ENCODE measurements at regions not wholly inside any gene's neighbourhood (a gene's known extent, or its start where the extent isn't known, plus 50 kb on each side); places are given as distances from the start of the nearest gene placed in this dataset.
A peak's percentile ranks its signal among the peaks of the same experiment; 100 is the strongest.

DNA sequence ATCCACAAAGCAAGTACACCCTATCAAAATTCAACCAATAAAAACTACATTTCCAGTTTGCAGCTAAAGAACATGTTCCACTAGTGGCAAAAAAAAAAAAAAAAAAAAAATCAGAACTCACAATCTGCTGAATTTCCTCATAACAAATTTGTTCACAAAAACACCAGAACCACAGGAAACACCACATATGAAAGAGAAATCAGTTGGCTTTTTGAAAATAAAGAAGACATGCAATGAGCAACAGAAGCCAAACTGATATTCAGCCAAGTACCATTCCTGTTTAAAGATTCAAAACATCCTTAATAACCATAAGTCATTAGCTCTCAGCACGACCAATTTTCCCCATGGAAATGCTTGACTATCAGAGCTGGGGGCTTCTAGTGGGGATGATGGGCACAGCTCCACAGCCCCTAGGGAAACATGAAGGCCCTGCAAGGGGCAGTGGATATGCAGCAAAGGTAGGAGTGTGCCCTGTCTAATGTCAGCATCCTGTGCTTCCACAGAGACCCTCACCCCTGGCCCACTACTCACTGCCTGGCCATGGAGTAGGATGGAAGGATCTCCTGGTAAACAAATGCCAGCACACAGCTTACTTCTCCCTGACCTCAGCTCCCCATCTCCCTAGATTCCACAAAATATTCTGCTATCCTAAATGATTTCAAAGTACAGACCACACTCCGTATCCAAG is 74.0 kb upstream of the DOCK9 start:
- no peak for DNase-seq (ENCODE audit: extremely low read depth in 1 of 11, low read depth in 9 of 11, low spot score in 4 of 11)

DNA sequence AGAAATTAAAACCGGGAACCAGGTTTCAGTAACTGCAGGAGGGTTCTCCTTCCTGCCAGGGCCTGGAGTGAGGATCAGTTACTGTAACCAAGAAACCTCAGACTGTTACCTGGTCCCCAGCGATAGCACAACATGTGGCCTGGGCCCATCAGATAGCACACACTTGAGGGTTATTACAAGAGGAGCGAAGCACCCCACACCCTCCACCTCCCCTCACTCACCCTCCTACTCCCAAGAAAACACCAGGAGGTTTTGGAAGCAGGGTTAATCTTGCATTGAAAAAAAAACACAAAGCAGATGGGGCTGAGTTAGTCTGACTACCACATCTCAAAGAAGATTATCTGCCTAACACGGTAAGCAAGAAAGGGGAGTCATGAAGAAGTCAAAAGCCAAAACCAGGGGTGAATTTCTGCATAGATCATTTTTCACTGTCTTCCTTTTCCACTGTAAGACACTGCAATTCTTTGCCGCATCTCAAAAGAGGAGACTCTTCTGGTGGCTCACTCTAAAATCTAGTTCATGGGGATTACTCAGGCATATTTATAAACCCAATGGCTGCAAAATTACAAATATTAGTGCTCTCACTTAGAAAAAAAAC is 75.9 kb upstream of the DOCK9 start:
- DNase-seq (ENCODE audit: extremely low read depth in 1 of 11, low read depth in 9 of 11, low spot score in 4 of 11), result peak in 1 of 11 donors; percentile 35

DNA sequence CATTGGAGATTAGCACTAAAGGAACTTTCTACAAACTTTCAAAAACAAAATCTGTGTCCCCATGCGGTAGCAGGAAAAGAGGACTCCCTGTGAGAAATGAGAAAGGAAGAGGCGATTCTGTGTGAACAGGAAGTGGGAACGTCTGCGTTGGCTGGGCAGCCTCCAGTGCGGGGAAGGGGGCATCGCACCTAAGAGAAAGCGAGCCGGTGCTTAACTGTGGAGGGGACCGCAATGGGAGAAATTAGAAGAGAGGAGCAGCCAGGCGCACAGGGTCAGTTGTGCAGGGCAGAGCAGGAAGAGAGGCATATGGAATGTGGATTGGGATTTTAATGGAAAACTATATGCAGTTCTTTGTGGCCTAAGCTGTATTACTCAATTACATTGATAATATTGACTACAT is 77.4 kb upstream of the DOCK9 start:
- DNase-seq (ENCODE audit: extremely low read depth in 1 of 11, low read depth in 9 of 11, low spot score in 4 of 11), result no peak

GRCh38 chr13:99055735-99056134 is 77.9 kb upstream of the DOCK9 start:
- DNase-seq (ENCODE audit: extremely low read depth in 1 of 11, low read depth in 9 of 11, low spot score in 4 of 11), result no peak

DNA sequence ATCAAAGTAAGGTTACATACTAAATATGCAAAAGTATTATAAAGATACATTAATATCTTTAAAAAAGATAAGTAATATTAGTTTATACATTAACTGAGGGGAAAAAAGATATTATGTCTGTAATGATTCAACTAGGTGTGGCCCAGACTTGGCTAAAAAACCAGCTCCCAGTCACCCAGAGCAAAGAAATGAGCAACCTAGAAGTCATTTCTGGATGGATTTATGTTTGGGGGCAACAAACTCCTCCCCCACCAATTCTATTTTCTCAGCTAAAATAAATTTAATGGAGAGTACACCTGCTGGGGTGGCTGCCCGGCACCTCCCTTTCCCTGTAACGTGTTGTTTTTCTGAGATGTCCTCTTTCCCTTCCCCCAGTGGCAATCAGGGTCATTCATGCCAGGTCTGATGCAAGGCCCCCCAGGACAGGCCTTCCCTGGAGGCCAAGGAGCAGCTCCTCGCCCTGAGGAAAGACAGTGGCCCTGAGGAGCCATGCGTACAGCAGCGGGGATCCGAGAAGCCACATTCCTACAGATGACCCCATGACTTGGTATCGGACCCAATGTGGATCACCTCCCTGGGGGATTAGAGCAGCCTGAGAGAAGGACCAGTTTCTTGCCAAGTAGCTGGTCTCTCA is 78.6 kb upstream of the DOCK9 start:
- DNase-seq (ENCODE audit: extremely low read depth in 1 of 11, low read depth in 9 of 11, low spot score in 4 of 11), result no peak

GRCh38 chr13:99057310-99057975 is 79.6 kb upstream of the DOCK9 start:
- no peak for DNase-seq (ENCODE audit: extremely low read depth in 1 of 11, low read depth in 9 of 11, low spot score in 4 of 11)

DNA sequence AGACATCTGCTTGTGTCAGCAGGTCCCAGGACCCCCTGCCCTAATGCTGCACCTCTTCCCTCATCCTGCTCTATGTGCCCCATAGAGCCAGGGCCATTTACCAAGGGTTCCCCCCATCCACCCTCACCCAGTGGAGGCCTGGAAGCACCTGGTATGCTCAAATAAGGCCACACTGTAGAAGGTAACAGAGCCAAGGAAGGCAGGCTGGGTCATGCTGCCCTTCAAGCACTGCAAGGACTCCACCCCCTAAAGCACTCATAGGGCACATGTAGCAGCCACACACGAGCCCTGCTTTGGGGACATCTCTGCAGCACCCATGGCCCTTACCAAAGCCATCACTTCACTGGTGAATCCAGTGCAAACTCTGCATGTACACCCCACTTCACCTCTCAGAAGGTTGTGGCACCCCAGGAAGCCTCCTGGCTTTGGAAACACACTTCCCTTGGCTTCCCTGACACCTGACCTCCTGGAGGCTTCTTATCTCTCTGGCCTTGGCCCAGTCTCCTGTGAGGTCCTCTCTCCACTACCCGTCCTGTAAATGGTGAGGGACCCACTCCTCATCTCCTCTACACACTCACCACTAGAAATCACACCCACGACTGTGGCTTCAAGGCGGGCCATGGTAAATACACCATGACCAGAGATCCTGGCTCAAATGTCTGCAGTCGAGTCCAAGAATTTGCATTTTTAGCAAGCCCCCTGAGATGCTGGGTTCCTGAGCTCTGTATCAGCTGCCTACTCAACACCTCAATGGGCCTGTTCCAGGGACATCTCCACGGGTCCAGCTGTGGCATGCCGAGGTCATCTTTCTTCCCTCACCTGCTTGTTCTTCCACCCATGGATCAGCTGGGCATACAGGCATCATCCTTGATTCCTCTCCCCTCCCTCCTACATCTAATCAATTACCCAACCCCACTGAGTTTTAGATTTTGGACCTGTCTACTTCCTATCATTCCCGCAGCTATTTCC is 80.9 kb upstream of the DOCK9 start:
- DNase-seq (ENCODE audit: extremely low read depth in 1 of 11, low read depth in 9 of 11, low spot score in 4 of 11), result no peak

DNA sequence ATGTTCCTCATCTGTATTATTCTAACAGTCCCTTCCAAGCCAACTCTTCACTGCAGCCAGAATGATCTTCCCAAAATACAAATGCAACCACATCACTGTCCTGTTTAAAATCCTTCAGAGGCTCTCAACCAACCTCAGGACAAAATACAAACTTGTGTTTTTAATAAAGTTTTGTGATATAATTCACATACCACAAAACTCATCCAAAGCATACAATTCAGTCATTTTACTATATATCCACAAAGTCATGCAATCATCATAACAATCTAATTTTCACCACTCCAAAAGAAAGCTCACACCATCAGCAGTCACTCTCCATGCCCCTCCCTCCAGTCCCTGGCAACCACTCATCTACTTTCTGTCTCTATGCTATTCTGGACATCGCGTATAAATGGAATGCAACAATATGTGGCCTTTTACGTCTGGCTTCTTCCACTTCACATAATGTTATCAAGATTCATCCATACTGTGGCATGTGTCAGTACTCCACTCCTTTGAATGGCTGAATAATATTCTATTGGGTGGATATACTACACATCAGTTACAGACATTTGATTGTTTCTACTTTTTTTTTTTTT is 81.7 kb upstream of the DOCK9 start:
- DNase-seq (ENCODE audit: extremely low read depth in 1 of 11, low read depth in 9 of 11, low spot score in 4 of 11), result no peak

GRCh38 chr13:99061411-99061810 is 83.5 kb upstream of the DOCK9 start:
- DNase-seq (ENCODE audit: extremely low read depth in 1 of 11, low read depth in 9 of 11, low spot score in 4 of 11), result no peak

- peak in 4 of 11 donors; percentile 58 to 73 (median 64) for DNase-seq (ENCODE audit: extremely low read depth in 1 of 11, low read depth in 9 of 11, low spot score in 4 of 11)
Observed at GRCh38 chr13:99062593-99062992, 84.7 kb upstream of the DOCK9 start.

- DNase-seq (ENCODE audit: extremely low read depth in 1 of 11, low read depth in 9 of 11, low spot score in 4 of 11), result no peak
Observed at GRCh38 chr13:99063178-99063577, 85.3 kb upstream of the DOCK9 start.

GRCh38 chr13:99063952-99064351 is 86.1 kb upstream of the DOCK9 start:
- no peak for DNase-seq (ENCODE audit: extremely low read depth in 1 of 11, low read depth in 9 of 11, low spot score in 4 of 11)

DNA sequence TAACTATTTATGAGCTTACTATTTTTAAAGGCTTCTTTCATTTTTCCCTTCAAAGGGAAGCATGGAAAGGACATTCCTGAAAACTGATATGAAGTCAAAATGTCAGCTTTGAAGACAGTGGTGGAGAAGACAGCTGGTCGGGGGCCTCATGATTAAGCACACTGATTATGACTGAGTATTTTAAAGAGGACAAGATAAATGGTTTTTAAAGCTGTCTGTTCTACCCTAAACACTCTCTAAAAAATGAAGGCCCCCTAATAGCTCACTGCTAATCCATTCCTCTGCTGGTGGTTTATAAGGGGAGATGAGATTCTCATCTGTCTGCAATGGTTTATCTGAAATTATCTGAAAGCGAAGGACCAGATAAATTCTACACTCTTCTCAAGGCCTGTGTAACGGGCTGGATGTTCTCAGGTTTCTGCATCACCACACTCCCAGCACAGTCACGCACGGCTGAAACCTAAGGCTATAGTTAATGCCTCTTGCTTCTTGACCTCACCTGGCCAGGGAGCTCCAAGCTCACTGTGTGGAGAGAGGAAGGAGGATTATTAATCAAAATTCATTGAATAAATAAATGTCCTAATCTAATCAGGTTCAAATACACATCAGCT is 86.9 kb upstream of the DOCK9 start:
- no peak for DNase-seq (ENCODE audit: extremely low read depth in 1 of 11, low read depth in 9 of 11, low spot score in 4 of 11)

DNA sequence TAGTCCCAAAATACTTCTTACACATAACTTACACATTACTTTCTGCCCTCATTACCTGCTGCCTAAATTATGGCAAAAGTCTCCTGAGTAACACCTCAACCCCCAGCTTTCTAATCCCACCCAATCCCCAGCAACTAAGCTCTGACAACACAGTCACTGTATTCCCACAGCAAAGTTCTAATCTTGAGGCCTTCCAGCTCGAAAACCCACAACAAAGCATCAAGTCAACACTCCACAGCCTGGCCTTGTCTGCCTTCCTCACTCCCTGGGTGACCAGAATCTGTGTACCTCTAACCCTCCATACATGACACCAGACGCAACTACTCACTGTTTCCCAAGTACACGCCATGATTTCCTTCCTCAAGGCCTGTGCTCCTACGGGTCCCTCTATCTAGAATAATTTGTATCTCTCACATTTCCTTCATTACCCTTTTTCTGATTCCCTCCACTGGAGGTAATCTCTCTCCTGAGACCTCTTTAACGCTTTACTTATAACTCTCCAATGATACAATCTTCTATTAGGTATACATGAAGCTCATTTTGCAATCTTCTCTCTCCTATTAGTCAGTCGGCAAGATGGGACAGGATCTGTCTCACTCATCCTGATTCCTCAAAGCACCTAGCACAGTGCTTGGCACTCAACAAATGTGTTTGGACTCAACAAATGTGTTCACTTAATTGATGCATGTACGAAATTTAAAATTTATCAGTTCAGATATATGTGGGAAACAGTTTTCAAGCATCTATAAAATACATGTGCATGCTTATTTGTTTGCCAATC is 87.6 kb upstream of the DOCK9 start:
- DNase-seq (ENCODE audit: extremely low read depth in 1 of 11, low read depth in 9 of 11, low spot score in 4 of 11), result no peak

DNA sequence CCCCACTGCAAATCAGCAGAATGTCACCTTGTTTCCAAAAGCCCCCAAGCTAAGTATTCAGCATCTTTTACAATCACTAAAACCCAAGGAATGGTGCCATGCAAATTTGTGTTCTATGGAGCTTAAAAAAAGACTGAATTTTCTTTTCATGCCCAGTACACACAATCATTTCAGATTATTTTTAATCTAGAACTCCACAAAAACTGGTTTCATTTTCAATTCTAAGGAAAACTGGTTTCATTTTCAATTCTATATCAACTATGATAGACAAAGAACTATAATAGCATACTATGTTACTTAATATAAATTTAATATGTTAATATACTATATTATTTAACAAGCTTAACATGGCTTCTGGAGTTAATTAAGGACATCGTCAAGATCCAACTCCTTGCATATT is 88.4 kb upstream of the DOCK9 start:
- no peak for DNase-seq (ENCODE audit: extremely low read depth in 1 of 11, low read depth in 9 of 11, low spot score in 4 of 11)

- DNase-seq (ENCODE audit: extremely low read depth in 1 of 11, low read depth in 9 of 11, low spot score in 4 of 11), result no peak
Observed at GRCh38 chr13:99067159-99067985, 89.5 kb upstream of the DOCK9 start.

GRCh38 chr13:99071211-99071610 is 93.3 kb upstream of the DOCK9 start:
- no peak for DNase-seq (ENCODE audit: extremely low read depth in 1 of 11, low read depth in 9 of 11, low spot score in 4 of 11)

Data from renal cortex interstitium (tissue), 11 donors.